ENCODE measurements at regions not wholly inside any gene's neighbourhood (a gene's known extent, or its start where the extent isn't known, plus 50 kb on each side); places are given as distances from the start of the nearest gene placed in this dataset.
A peak's percentile ranks its signal among the peaks of the same experiment; 100 is the strongest.

GRCh38 chr4:41418444-41418843, 119.5 kb upstream of the LIMCH1 start:
- H3K9me3 ChIP-seq (ENCODE audit: low read depth) = no peaks in the 10 kb centered on the region
- no peaks in the 10 kb centered on the region for H3K9me2 ChIP-seq (ENCODE audit: insufficient read depth)
- in situ Hi-C loops (cut with MboI) = no loop called here
- no peaks in the 10 kb centered on the region for H3F3A ChIP-seq (ENCODE audit: insufficient read depth)
- WGBS, 2 experiments (ENCODE audit: low coverage in 1 of 2, low lambda C conversion rate in 2 of 2, missing lambda C conversion rate in 2 of 2) = 26 to 32% methylated on average over 8 of the region's 8 CpGs
- no peak overlapping the region for H2AFZ ChIP-seq
- H3K9ac ChIP-seq = peak overlapping the region; percentile 46; the same call in 1 of the 2 replicates
- H3K4me3 ChIP-seq = no peak overlapping the region
- no peaks in the 10 kb centered on the region for H3K79me2 ChIP-seq (ENCODE audit: insufficient read depth)
- no peaks in the 10 kb centered on the region for H4K20me1 ChIP-seq (ENCODE audit: insufficient read depth)
- H3K27me3 ChIP-seq (replicated peaks; ENCODE audit: insufficient read depth) = no peaks in the 10 kb centered on the region
- H3K27ac ChIP-seq = peak overlapping the region; percentile 64
- H3K4me2 ChIP-seq (ENCODE audit: unreplicated experiment) = peak overlapping the region; percentile 38
- no peaks in the 10 kb centered on the region for H3K4me1 ChIP-seq (ENCODE audit: insufficient read depth)
- TF ChIP-seq EZH2 (IDR thresholded peaks at IDR 0.05; ENCODE audit: insufficient read depth, poor library complexity, severe bottlenecking) (no peak), EZH2phosphoT487 (IDR thresholded peaks at IDR 0.05; ENCODE audit: insufficient read depth, low read depth) (no peak)
- DNase-seq = peak; percentile 72
- no peaks in the 10 kb centered on the region for H3K36me3 ChIP-seq (ENCODE audit: low read depth)

DNA sequence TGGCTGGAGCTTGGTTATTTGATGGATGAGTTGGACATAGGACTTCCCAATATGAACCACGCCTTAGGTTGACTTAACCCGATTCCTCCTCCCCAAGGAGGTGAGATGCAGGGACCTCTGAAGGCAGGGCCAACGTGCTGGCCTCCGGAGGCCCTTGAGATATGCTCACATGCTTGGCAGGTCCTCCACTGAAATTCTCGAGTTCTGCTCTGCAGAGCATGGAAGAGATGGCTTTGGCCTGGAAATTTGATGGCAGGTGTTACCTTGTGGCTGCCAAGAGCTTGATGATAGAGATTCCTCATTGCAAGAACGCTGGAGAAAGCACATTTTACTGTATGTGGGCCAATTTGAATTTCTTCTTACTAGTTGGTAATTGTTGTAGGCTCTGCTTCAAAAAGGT, 117.4 kb upstream of the LIMCH1 start:
- Histone ChIP-seq H3K27me3 (replicated peaks; ENCODE audit: insufficient read depth) (no peaks in the 10 kb centered on the region), H2AFZ (no peak overlapping the region)
- no peak for DNase-seq

GRCh38 chr4:41423117-41423516, 114.8 kb upstream of the LIMCH1 start:
- Histone ChIP-seq H3K4me3 (no peak overlapping the region), H3K9me2 (ENCODE audit: insufficient read depth) (no peaks in the 10 kb centered on the region), H3K9me3 (ENCODE audit: low read depth) (no peaks in the 10 kb centered on the region), H2AFZ (no peak overlapping the region), H3K27ac (no peak overlapping the region), H3K4me1 (ENCODE audit: insufficient read depth) (no peaks in the 10 kb centered on the region), H3K79me2 (ENCODE audit: insufficient read depth) (no peaks in the 10 kb centered on the region), H3K36me3 (ENCODE audit: low read depth) (no peaks in the 10 kb centered on the region), H3K4me2 (ENCODE audit: unreplicated experiment) (no peak overlapping the region), H3F3A (ENCODE audit: insufficient read depth) (no peaks in the 10 kb centered on the region), H3K27me3 (replicated peaks; ENCODE audit: insufficient read depth) (no peaks in the 10 kb centered on the region), H4K20me1 (ENCODE audit: insufficient read depth) (no peaks in the 10 kb centered on the region), H3K9ac (no peak overlapping the region)
- WGBS, 2 experiments (ENCODE audit: low coverage in 1 of 2, low lambda C conversion rate in 2 of 2, missing lambda C conversion rate in 2 of 2) = 93 to 94% methylated on average over 3 of the region's 3 CpGs
- in situ Hi-C loops (cut with MboI) = no loop called here
- TF ChIP-seq EZH2phosphoT487 (IDR thresholded peaks at IDR 0.05; ENCODE audit: insufficient read depth, low read depth) (no peak), EZH2 (IDR thresholded peaks at IDR 0.05; ENCODE audit: insufficient read depth, poor library complexity, severe bottlenecking) (no peak)
- no peak for DNase-seq

More for the DNA sequence above, 117.4 kb upstream of the LIMCH1 start:
- TF ChIP-seq EZH2 (IDR thresholded peaks at IDR 0.05; ENCODE audit: insufficient read depth, poor library complexity, severe bottlenecking) = no peak
- WGBS, 2 experiments (ENCODE audit: low coverage in 1 of 2, low lambda C conversion rate in 2 of 2, missing lambda C conversion rate in 2 of 2) = 64 to 66% methylated on average over 6 of the region's 6 CpGs
- in situ Hi-C loops (cut with MboI) = no loop called here
- Histone ChIP-seq H3K79me2 (ENCODE audit: insufficient read depth) (no peaks in the 10 kb centered on the region), H3K27ac (no peak overlapping the region), H3F3A (ENCODE audit: insufficient read depth) (no peaks in the 10 kb centered on the region), H3K36me3 (ENCODE audit: low read depth) (no peaks in the 10 kb centered on the region), H3K4me2 (ENCODE audit: unreplicated experiment) (no peak overlapping the region), H3K9ac (no peak overlapping the region), H3K9me2 (ENCODE audit: insufficient read depth) (no peaks in the 10 kb centered on the region), H3K4me3 (no peak overlapping the region), H3K9me3 (ENCODE audit: low read depth) (no peaks in the 10 kb centered on the region), H4K20me1 (ENCODE audit: insufficient read depth) (no peaks in the 10 kb centered on the region), H3K4me1 (ENCODE audit: insufficient read depth) (no peaks in the 10 kb centered on the region)

DNA sequence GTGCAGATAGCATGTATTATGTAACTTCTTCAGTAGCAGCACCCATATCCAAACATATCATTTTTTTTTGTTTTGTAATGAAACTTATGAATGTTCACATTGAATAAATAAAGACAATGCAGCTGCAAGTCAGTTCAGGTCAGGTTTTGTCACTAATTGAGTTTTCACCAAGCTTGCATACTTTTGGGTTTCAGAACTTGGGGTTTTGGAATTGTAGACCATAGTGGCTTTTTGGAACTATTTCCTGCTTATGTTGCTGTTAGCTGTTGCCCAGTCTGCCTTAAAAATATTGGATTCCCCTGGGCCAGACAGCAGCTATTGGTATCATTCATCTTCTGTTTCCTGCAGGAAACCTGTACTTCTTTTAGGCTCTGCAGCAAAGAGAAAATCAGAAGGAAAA, 113.4 kb upstream of the LIMCH1 start:
- no peak overlapping the region for H3K27ac ChIP-seq
- TF ChIP-seq EZH2 (IDR thresholded peaks at IDR 0.05; ENCODE audit: insufficient read depth, poor library complexity, severe bottlenecking) (no peak), EZH2phosphoT487 (IDR thresholded peaks at IDR 0.05; ENCODE audit: insufficient read depth, low read depth) (no peak)
- no peaks in the 10 kb centered on the region for H3K9me3 ChIP-seq (ENCODE audit: low read depth)
- H3K9me2 ChIP-seq (ENCODE audit: insufficient read depth) = no peaks in the 10 kb centered on the region
- H3K27me3 ChIP-seq (replicated peaks; ENCODE audit: insufficient read depth) = no peaks in the 10 kb centered on the region
- no peak for DNase-seq
- H2AFZ ChIP-seq = no peak overlapping the region
- no peaks in the 10 kb centered on the region for H4K20me1 ChIP-seq (ENCODE audit: insufficient read depth)
- no peaks in the 10 kb centered on the region for H3K4me1 ChIP-seq (ENCODE audit: insufficient read depth)
- no peaks in the 10 kb centered on the region for H3K79me2 ChIP-seq (ENCODE audit: insufficient read depth)
- H3F3A ChIP-seq (ENCODE audit: insufficient read depth) = no peaks in the 10 kb centered on the region
- H3K4me3 ChIP-seq = no peak overlapping the region
- in situ Hi-C loops (cut with MboI) = no loop called here
- H3K4me2 ChIP-seq (ENCODE audit: unreplicated experiment) = no peak overlapping the region
- no peaks in the 10 kb centered on the region for H3K36me3 ChIP-seq (ENCODE audit: low read depth)
- no peak overlapping the region for H3K9ac ChIP-seq

DNA sequence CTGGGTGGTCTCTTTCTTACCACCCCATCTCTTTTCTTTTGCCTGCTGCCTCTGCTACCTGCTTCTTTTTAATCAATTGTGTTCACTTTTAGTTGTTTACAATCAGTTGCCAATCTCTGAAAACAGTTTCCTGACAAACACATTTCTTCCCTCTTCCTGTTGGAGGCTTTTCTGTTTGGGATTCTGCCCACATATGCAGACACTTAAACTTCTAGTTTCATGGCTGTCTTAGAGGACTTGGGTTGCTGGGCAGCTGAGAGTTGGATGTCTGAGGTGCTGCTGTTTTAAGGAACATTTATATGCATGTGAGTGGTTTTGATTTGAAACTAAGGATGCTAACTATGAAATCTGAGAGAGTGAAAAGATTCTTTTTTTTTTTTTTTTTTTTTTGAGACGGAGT, 112.3 kb upstream of the LIMCH1 start:
- H3K4me1 ChIP-seq (ENCODE audit: insufficient read depth) = no peaks in the 10 kb centered on the region
- no peak for DNase-seq
- no peaks in the 10 kb centered on the region for H3F3A ChIP-seq (ENCODE audit: insufficient read depth)
- no peaks in the 10 kb centered on the region for H3K36me3 ChIP-seq (ENCODE audit: low read depth)
- no peak overlapping the region for H3K27ac ChIP-seq
- 100% methylated on average over 1 of the region's 1 CpG; no CpG with 5 or more reads in 1 of the 2 experiments for WGBS, 2 experiments (ENCODE audit: low coverage in 1 of 2, low lambda C conversion rate in 2 of 2, missing lambda C conversion rate in 2 of 2)
- no peaks in the 10 kb centered on the region for H3K9me2 ChIP-seq (ENCODE audit: insufficient read depth)
- in situ Hi-C loops (cut with MboI) = no loop called here
- no peak overlapping the region for H3K4me2 ChIP-seq (ENCODE audit: unreplicated experiment)
- no peaks in the 10 kb centered on the region for H3K79me2 ChIP-seq (ENCODE audit: insufficient read depth)
- H3K9ac ChIP-seq = no peak overlapping the region
- H2AFZ ChIP-seq = no peak overlapping the region
- H3K27me3 ChIP-seq (replicated peaks; ENCODE audit: insufficient read depth) = no peaks in the 10 kb centered on the region
- H3K9me3 ChIP-seq (ENCODE audit: low read depth) = no peaks in the 10 kb centered on the region
- H4K20me1 ChIP-seq (ENCODE audit: insufficient read depth) = no peaks in the 10 kb centered on the region
- TF ChIP-seq EZH2phosphoT487 (IDR thresholded peaks at IDR 0.05; ENCODE audit: insufficient read depth, low read depth) = no peak
- no peak for TF ChIP-seq EZH2 (IDR thresholded peaks at IDR 0.05; ENCODE audit: insufficient read depth, poor library complexity, severe bottlenecking)
- H3K4me3 ChIP-seq = no peak overlapping the region
